Naive thymus-derived CD4-positive, alpha-beta T cell (primary cell): ENCODE measurements at regions not wholly inside any gene's neighbourhood (a gene's known extent, or its start where the extent isn't known, plus 50 kb on each side); places are given as distances from the start of the nearest gene placed in this dataset.
"Not testable (repeated sequence)": the region's sequence is repeated elsewhere in the genome, so short reads cannot be mapped to it uniquely, and the experiment has no call there.

Source experiments
- ATAC-seq: fragments of 150-1000 bp; cut with Tn5 transposase; 2 replicates; pipeline ENCODE4 v1.10.0; 2021; ENCODE audit warnings: mild to moderate bottlenecking, moderate library complexity
- CTCF ChIA-PET: fragments of 350-600 bp; sonication (Branson Sonifier 250); formaldehyde crosslinking; loops from one replicate; lab custom pipeline; 2021; ENCODE audit warnings: antibody characterized with exemption; lab: Charles Lee
- POLR2A ChIA-PET: fragments of 350-600 bp; sonication (Branson Sonifier 250); formaldehyde crosslinking; loops from one replicate; lab custom pipeline; 2021; ENCODE audit warnings: antibody characterized with exemption, inconsistent platforms; lab: Charles Lee
- DNase-seq, 9 donors: peaks; one replicate each; pipeline versions ENCODE4 v3.0.0 to v3.0.0-alpha.2; 2020 to 2022; ENCODE audit warnings: mixed read lengths in 1 of 9
- H3K27ac ChIP-seq: one replicate; pipeline ENCODE4 v1.7.0; 2013; ENCODE audit warnings: mild to moderate bottlenecking, low read depth, low read length, moderate library complexity
- H3K27me3 ChIP-seq, 2 donors: one replicate each; pipeline ENCODE4 v1.7.0; 2013; ENCODE audit warnings: low read length in 2 of 2, mild to moderate bottlenecking in 2 of 2, moderate library complexity in 2 of 2; ENCODE audit not compliant: control insufficient read depth in 2 of 2, insufficient read depth in 2 of 2
- H3K36me3 ChIP-seq, 3 experiments: 1 replicate in 2 of 3; 2 replicates in 1 of 3; pipeline ENCODE4 v1.7.0; 2013; ENCODE audit warnings: low read length in 3 of 3, mild to moderate bottlenecking in 3 of 3, moderate library complexity in 1 of 3; ENCODE audit not compliant: insufficient read depth in 3 of 3, control insufficient read depth in 2 of 3
- H3K4me1 ChIP-seq, 2 donors: one replicate each; pipeline ENCODE4 v1.7.0; 2013; ENCODE audit warnings: low read length in 2 of 2, mild to moderate bottlenecking in 2 of 2, moderate library complexity in 1 of 2; ENCODE audit not compliant: control insufficient read depth in 2 of 2, insufficient read depth in 2 of 2
- H3K4me3 ChIP-seq: 2 replicates; pipeline ENCODE4 v1.7.0; 2013; ENCODE audit warnings: mild to moderate bottlenecking, low read length
- H3K9me3 ChIP-seq, 3 experiments: 1 replicate in 2 of 3; 2 replicates in 1 of 3; pipeline ENCODE4 v1.7.0; 2013; ENCODE audit warnings: low read length in 3 of 3; ENCODE audit not compliant: control insufficient read depth in 2 of 3
- H3K27ac Mint-ChIP-seq, 9 donors: one replicate each; pipeline ENCODE4 v1.8.0; 2020 to 2022; ENCODE audit warnings: mixed read lengths in 9 of 9, mild to moderate bottlenecking in 8 of 9, moderate library complexity in 5 of 9, inconsistent platforms in 2 of 9
- H3K27me3 Mint-ChIP-seq, 5 donors: one replicate each; pipeline ENCODE4 v1.8.0; 2021 to 2022; ENCODE audit warnings: mixed read lengths in 5 of 5, mild to moderate bottlenecking in 1 of 5
- H3K36me3 Mint-ChIP-seq, 5 donors: one replicate each; pipeline ENCODE4 v1.8.0; 2020 to 2022; ENCODE audit warnings: mixed read lengths in 5 of 5, mild to moderate bottlenecking in 3 of 5, inconsistent platforms in 1 of 5
- H3K4me1 Mint-ChIP-seq, 7 donors: one replicate each; pipeline ENCODE4 v1.8.0; 2020 to 2022; ENCODE audit warnings: mixed read lengths in 7 of 7, mild to moderate bottlenecking in 3 of 7, inconsistent platforms in 1 of 7
- H3K4me3 Mint-ChIP-seq, 10 donors: one replicate each; pipeline ENCODE4 v1.8.0; 2020 to 2022; ENCODE audit warnings: mild to moderate bottlenecking in 10 of 10, mixed read lengths in 10 of 10, moderate library complexity in 6 of 10, inconsistent platforms in 2 of 10
- H3K9me3 Mint-ChIP-seq, 11 donors: one replicate each; pipeline ENCODE4 v1.8.0; 2020 to 2022; ENCODE audit warnings: mixed read lengths in 11 of 11, mild to moderate bottlenecking in 4 of 11, inconsistent platforms in 1 of 11, moderate library complexity in 1 of 11
- intact Hi-C, 2 donors: fragments of 100-400 bp; cut with micrococcal nuclease; formaldehyde crosslinking; loops; one replicate each; pipeline ENCODE4 v1.15.1; 2023

GRCh38 chr16:72464597-72465368, 292.8 kb upstream of the PMFBP1 start:
- Histone ChIP-seq H3K4me3 (no peak overlapping the region), H3K27me3 (no peaks in the 10 kb centered on the region), H3K9me3 (no peaks in the 10 kb centered on the region), H3K27ac (no peak overlapping the region), H3K4me1 (no peaks in the 10 kb centered on the region), H3K36me3 (no peaks in the 10 kb centered on the region)
- no peak overlapping the region for H3K27ac Mint-ChIP-seq
- peaks cover 0 to 5% (median 0%) of the 10 kb centered on the region in 7 donors for H3K4me1 Mint-ChIP-seq
- peaks cover 0 to 6% (median 0%) of the 10 kb centered on the region in 5 donors for H3K27me3 Mint-ChIP-seq
- no peak for DNase-seq
- ATAC-seq, result no peak
- H3K36me3 Mint-ChIP-seq, result no peaks in the 10 kb centered on the region
- peaks cover 0 to 5% (median 0%) of the 10 kb centered on the region in 11 donors for H3K9me3 Mint-ChIP-seq
- ChIA-PET POLR2A (no interaction called here), CTCF (no interaction called here)
- intact Hi-C loops, result loop anchor here in 1 of 2 donors (5.0 kb wide), 1 partner anchor 222 kb away; no protein-coding TSS in a partner anchor
- no peak overlapping the region for H3K4me3 Mint-ChIP-seq

GRCh38 chr16:72464052-72464451, 292.1 kb upstream of the PMFBP1 start:
- POLR2A ChIA-PET, result no interaction called here
- CTCF ChIA-PET, result no interaction called here
- H3K27ac Mint-ChIP-seq, result no peak overlapping the region
- no peaks in the 10 kb centered on the region for H3K4me1 ChIP-seq
- no peak for DNase-seq
- H3K4me1 Mint-ChIP-seq, result peaks cover 0 to 5% (median 0%) of the 10 kb centered on the region in 7 donors
- H3K9me3 Mint-ChIP-seq, result peaks cover 0 to 5% (median 0%) of the 10 kb centered on the region in 11 donors
- H3K4me3 ChIP-seq, result no peak overlapping the region
- peaks cover 0 to 4% (median 0%) of the 10 kb centered on the region in 5 donors for H3K27me3 Mint-ChIP-seq
- no peaks in the 10 kb centered on the region for H3K27me3 ChIP-seq
- H3K36me3 ChIP-seq, result no peaks in the 10 kb centered on the region
- intact Hi-C loops, result no loop called here
- H3K27ac ChIP-seq, result no peak overlapping the region
- ATAC-seq, result no peak
- H3K9me3 ChIP-seq, result no peaks in the 10 kb centered on the region
- no peak overlapping the region for H3K4me3 Mint-ChIP-seq
- H3K36me3 Mint-ChIP-seq, result no peaks in the 10 kb centered on the region

DNA sequence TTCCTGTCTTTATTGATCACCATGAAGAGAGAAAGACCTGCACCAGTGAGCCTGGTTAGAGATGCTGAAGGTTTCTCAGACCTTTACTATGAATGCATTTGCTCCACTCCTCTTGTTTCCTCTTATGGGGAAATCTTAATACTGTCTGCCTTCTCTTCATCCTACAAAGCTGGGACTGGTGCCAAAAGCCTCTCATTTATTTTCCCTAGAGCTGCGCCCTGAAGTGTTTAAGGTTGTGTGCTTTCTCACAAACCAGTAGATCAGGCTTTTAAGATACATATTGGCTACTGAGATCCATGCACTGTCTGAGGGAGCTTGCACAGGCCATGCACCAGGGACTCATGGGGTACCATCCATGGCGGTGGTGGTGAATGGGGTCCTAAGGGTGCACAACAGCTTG, 286.1 kb upstream of the PMFBP1 start:
- no peaks in the 10 kb centered on the region for H3K4me1 Mint-ChIP-seq
- H3K36me3 Mint-ChIP-seq, result peaks cover 0 to 13% (median 0%) of the 10 kb centered on the region in 5 donors
- peaks cover 0 to 45% (median 16%) of the 10 kb centered on the region in 11 donors for H3K9me3 Mint-ChIP-seq
- no peak overlapping the region for H3K4me3 Mint-ChIP-seq
- Histone ChIP-seq H3K4me1 (no peaks in the 10 kb centered on the region), H3K27ac (no peak overlapping the region), H3K36me3 (no peaks in the 10 kb centered on the region), H3K9me3 (peaks cover 0 to 9% (median 0%) of the 10 kb centered on the region in 3 experiments), H3K27me3 (no peaks in the 10 kb centered on the region), H3K4me3 (no peak overlapping the region)
- no peak overlapping the region for H3K27ac Mint-ChIP-seq
- POLR2A ChIA-PET, result no interaction called here
- DNase-seq (no peak), ATAC-seq (no peak)
- CTCF ChIA-PET, result no interaction called here
- H3K27me3 Mint-ChIP-seq, result peaks cover 0 to 6% (median 0%) of the 10 kb centered on the region in 5 donors
- intact Hi-C loops, result no loop called here

- Histone ChIP-seq H3K27ac (no peak overlapping the region), H3K36me3 (no peaks in the 10 kb centered on the region), H3K9me3 (peaks cover 0 to 9% (median 0%) of the 10 kb centered on the region in 3 experiments), H3K4me1 (no peaks in the 10 kb centered on the region), H3K27me3 (no peaks in the 10 kb centered on the region), H3K4me3 (no peak overlapping the region)
- H3K4me3 Mint-ChIP-seq, result no peak overlapping the region
- H3K27ac Mint-ChIP-seq, result no peak overlapping the region
- intact Hi-C loops, result no loop called here
- DNase-seq (no peak), ATAC-seq (no peak)
- POLR2A ChIA-PET, result no interaction called here
- H3K4me1 Mint-ChIP-seq, result no peaks in the 10 kb centered on the region
- peaks cover 0 to 6% (median 0%) of the 10 kb centered on the region in 5 donors for H3K27me3 Mint-ChIP-seq
- H3K36me3 Mint-ChIP-seq, result peaks cover 0 to 16% (median 0%) of the 10 kb centered on the region in 5 donors
- CTCF ChIA-PET, result no interaction called here
- peaks cover 0 to 51% (median 18%) of the 10 kb centered on the region in 11 donors for H3K9me3 Mint-ChIP-seq
These were observed 285.4 kb upstream of the PMFBP1 start for GRCh38 chr16:72457243-72457940.

GRCh38 chr16:72455743-72456659, 284.0 kb upstream of the PMFBP1 start:
- Mint-ChIP-seq H3K4me1 (no peaks in the 10 kb centered on the region), H3K27me3 (peaks cover 0 to 6% (median 0%) of the 10 kb centered on the region in 5 donors), H3K36me3 (peaks cover 0 to 16% (median 0%) of the 10 kb centered on the region in 5 donors), H3K27ac (no peak overlapping the region), H3K4me3 (no peak overlapping the region), H3K9me3 (peaks cover 0 to 65% (median 23%) of the 10 kb centered on the region in 11 donors)
- Histone ChIP-seq H3K27ac (no peak overlapping the region), H3K4me3 (no peak overlapping the region), H3K36me3 (no peaks in the 10 kb centered on the region), H3K9me3 (peaks cover 0 to 9% (median 0%) of the 10 kb centered on the region in 3 experiments), H3K4me1 (no peaks in the 10 kb centered on the region), H3K27me3 (no peaks in the 10 kb centered on the region)
- ChIA-PET POLR2A (no interaction called here), CTCF (no interaction called here)
- DNase-seq (no peak), ATAC-seq (no peak)
- intact Hi-C loops, result no loop called here

GRCh38 chr16:72453856-72454255, 281.9 kb upstream of the PMFBP1 start:
- H3K27me3 ChIP-seq, H3K27ac Mint-ChIP-seq: not testable (repeated sequence)

More at GRCh38 chr16:72453856-72454255, 281.9 kb upstream of the PMFBP1 start:
- H3K27ac ChIP-seq, H3K27me3 Mint-ChIP-seq, ATAC-seq, H3K4me3 Mint-ChIP-seq, H3K4me3 ChIP-seq, intact Hi-C loops, H3K4me1 ChIP-seq, POLR2A ChIA-PET, CTCF ChIA-PET, DNase-seq, H3K36me3 ChIP-seq, H3K9me3 ChIP-seq, H3K4me1 Mint-ChIP-seq: not testable (repeated sequence)
- Mint-ChIP-seq H3K36me3 (peaks cover 0 to 15% (median 0%) of the 10 kb centered on the region in 5 donors), H3K9me3 (peaks cover 0 to 78% (median 27%) of the 10 kb centered on the region in 11 donors)
